WTC11 (cell line): ENCODE measurements at regions not wholly inside any gene's neighbourhood (a gene's known extent, or its start where the extent isn't known, plus 50 kb on each side); places are given as distances from the start of the nearest gene placed in this dataset.

ENCODE experiments used
- ATAC-seq: fragments of 200-7000 bp; cut with Tn5 transposase; 2 replicates; pipeline ENCODE4 v1.10.0; 2021; ENCODE audit warnings: mild to moderate bottlenecking, moderate library complexity
- CTCF ChIA-PET: fragments of 300-600 bp; sonication (Branson Sonifier 250); formaldehyde crosslinking; loops from one replicate; lab custom pipeline; 2021; ENCODE audit warnings: antibody characterized with exemption; lab: Charles Lee
- POLR2A ChIA-PET: fragments of 350-600 bp; sonication (Branson Sonifier 250); formaldehyde crosslinking; loops from one replicate; lab custom pipeline; 2021; ENCODE audit warnings: antibody characterized with exemption; lab: Charles Lee
- DNase-seq: peaks from one replicate; pipeline ENCODE4 v3.0.0; 2021; ENCODE audit warnings: low spot score
- H3K27ac Mint-ChIP-seq: 2 replicates; pipeline ENCODE4 v1.8.0; 2021; ENCODE audit warnings: mixed read lengths
- H3K27me3 Mint-ChIP-seq: 2 replicates; pipeline ENCODE4 v1.8.0; 2021; ENCODE audit warnings: low read depth, mild to moderate bottlenecking, moderate library complexity, mixed read lengths
- H3K36me3 Mint-ChIP-seq: 2 replicates; pipeline ENCODE4 v1.8.0; 2021; ENCODE audit warnings: mixed read lengths
- H3K4me1 Mint-ChIP-seq: 2 replicates; pipeline ENCODE4 v1.8.0; 2022; ENCODE audit warnings: mixed read lengths
- H3K4me3 Mint-ChIP-seq: 2 replicates; pipeline ENCODE4 v1.8.0; 2021; ENCODE audit warnings: mild to moderate bottlenecking, moderate library complexity, mixed read lengths
- H3K9me3 Mint-ChIP-seq: 2 replicates; pipeline ENCODE4 v1.8.0; 2021; ENCODE audit warnings: mixed read lengths
- ATF2 ChIP-seq: sonication (generic); formaldehyde crosslinking; IDR thresholded peaks from 2 replicates; pipeline ENCODE4 v1.8.1; 2022; ENCODE audit warnings: low read depth, missing genetic modification reagents, borderline replicate concordance
- CBFB ChIP-seq: sonication (generic); formaldehyde crosslinking; IDR thresholded peaks from 2 replicates; pipeline ENCODE4 v1.8.1; 2022; ENCODE audit warnings: mild to moderate bottlenecking, low read depth, missing genetic modification reagents
- ELF4 ChIP-seq: sonication (generic); formaldehyde crosslinking; IDR thresholded peaks from 2 replicates; pipeline ENCODE4 v1.8.1; 2022; ENCODE audit warnings: low read depth, mild to moderate bottlenecking, moderate library complexity, missing genetic modification reagents
- FOXK1 ChIP-seq: sonication (generic); formaldehyde crosslinking; IDR thresholded peaks from 2 replicates; pipeline ENCODE4 v1.8.0; 2022; ENCODE audit warnings: mild to moderate bottlenecking, moderate library complexity, missing genetic modification reagents
- JAZF1 ChIP-seq: fragments of 250-450 bp; sonication (Bioruptor Pico); IDR thresholded peaks from 2 replicates; pipeline ENCODE4 v1.9.0; 2021; ENCODE audit warnings: moderate library complexity, mild to moderate bottlenecking, inconsistent platforms
- JUN ChIP-seq: sonication (generic); formaldehyde crosslinking; IDR thresholded peaks from 2 replicates; pipeline ENCODE4 v1.8.0; 2023; ENCODE audit warnings: mild to moderate bottlenecking, missing genetic modification reagents
- MXD4 ChIP-seq: fragments of 250-450 bp; sonication (Bioruptor Pico); IDR thresholded peaks from 2 replicates; pipeline ENCODE4 v1.8.0; 2021; ENCODE audit warnings: mild to moderate bottlenecking, moderate library complexity, borderline replicate concordance
- PRRX2 ChIP-seq: fragments of 250-450 bp; sonication (Bioruptor Pico); IDR thresholded peaks from 2 replicates; pipeline ENCODE4 v1.8.0; 2021; ENCODE audit warnings: mild to moderate bottlenecking
- RELA ChIP-seq: sonication (generic); formaldehyde crosslinking; IDR thresholded peaks from 2 replicates; pipeline ENCODE4 v1.8.1; 2022; ENCODE audit warnings: missing genetic modification reagents, mild to moderate bottlenecking, borderline replicate concordance
- RORB ChIP-seq: fragments of 250-450 bp; sonication (Bioruptor Pico); IDR thresholded peaks from 2 replicates; pipeline ENCODE4 v1.9.0; 2021; ENCODE audit warnings: mild to moderate bottlenecking
- SP1 ChIP-seq: sonication (generic); formaldehyde crosslinking; conservative IDR thresholded peaks from 2 replicates; pipeline ENCODE4 v1.8.1; 2022; ENCODE audit warnings: missing genetic modification reagents
- TP53 ChIP-seq: sonication (generic); formaldehyde crosslinking; IDR thresholded peaks from 2 replicates; pipeline ENCODE4 v1.8.1; 2023; ENCODE audit warnings: mild to moderate bottlenecking, missing genetic modification reagents
- ZNF138 ChIP-seq: sonication (generic); formaldehyde crosslinking; conservative IDR thresholded peaks from 2 replicates; pipeline ENCODE4 v1.8.1; 2022; ENCODE audit warnings: mild to moderate bottlenecking, moderate library complexity, missing genetic modification reagents
- ZNF317 ChIP-seq: sonication (generic); formaldehyde crosslinking; IDR thresholded peaks from 2 replicates; pipeline ENCODE4 v1.8.1; 2023; ENCODE audit warnings: low read depth, mild to moderate bottlenecking, moderate library complexity, missing genetic modification reagents, borderline replicate concordance
- ZNF396 ChIP-seq: fragments of 250-450 bp; sonication (Bioruptor Pico); IDR thresholded peaks from 2 replicates; pipeline ENCODE4 v1.8.0; 2021; ENCODE audit warnings: mild to moderate bottlenecking, moderate library complexity, borderline replicate concordance
- ZNF532 ChIP-seq: fragments of 250-450 bp; sonication (Bioruptor Pico); IDR thresholded peaks from 2 replicates; pipeline ENCODE4 v1.9.0; 2021; ENCODE audit warnings: mild to moderate bottlenecking, borderline replicate concordance
- TF ChIP-seq, protein P1 (sequence below): sonication (generic); formaldehyde crosslinking; IDR thresholded peaks from 2 replicates; pipeline ENCODE4 v1.8.0; 2022; ENCODE audit warnings: mild to moderate bottlenecking, missing genetic modification reagents
- TF ChIP-seq, protein P2 (sequence below): fragments of 250-450 bp; sonication (Bioruptor Pico); IDR thresholded peaks from 2 replicates; pipeline ENCODE4 v1.9.0; 2021; ENCODE audit warnings: moderate library complexity, mild to moderate bottlenecking, inconsistent platforms, borderline replicate concordance
- TF ChIP-seq, protein P3 (sequence below): sonication (generic); formaldehyde crosslinking; conservative IDR thresholded peaks from 2 replicates; pipeline ENCODE4 v1.8.1; 2023; ENCODE audit warnings: mild to moderate bottlenecking, low read depth, missing genetic modification reagents, moderate library complexity
- TF ChIP-seq, protein P4 (sequence below): sonication (generic); formaldehyde crosslinking; IDR thresholded peaks from 2 replicates; pipeline ENCODE4 v1.8.1; 2022; ENCODE audit warnings: low read depth, mild to moderate bottlenecking, moderate library complexity, missing genetic modification reagents, borderline replicate concordance

DNA sequence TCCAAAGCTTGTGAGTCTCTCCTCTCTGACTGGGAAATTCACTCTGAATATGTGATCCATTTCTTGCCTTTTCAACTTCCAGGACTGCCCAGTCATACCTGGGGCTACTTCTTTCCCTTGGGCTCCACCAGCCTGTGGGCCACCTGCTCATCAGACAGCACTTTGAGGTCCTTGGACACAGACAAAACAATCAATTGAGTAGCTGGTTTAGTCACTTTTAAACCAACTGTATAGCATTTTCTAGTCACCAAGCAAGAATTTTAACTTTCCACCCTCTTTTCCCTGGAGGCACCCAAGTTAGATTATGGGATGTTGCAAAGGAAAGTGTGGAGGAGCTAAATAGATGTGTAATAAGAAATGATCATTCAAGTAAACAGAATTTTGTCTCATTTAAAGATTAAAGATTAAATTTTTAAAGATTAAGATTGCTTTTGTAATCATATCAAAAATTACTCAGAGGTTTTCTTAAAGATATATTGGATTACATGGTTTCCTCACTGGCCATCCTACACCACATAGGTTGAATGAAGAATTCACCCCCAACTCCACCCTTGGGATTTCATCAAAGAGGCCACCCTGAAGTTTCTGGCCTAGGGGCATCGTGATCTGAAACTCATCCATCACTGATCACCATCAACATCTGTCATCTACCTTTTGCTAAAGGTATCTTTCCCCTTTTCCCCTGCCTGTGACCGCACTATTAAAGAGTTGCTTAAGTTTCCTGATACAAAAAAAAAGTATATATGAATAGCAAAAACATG, 219.2 kb upstream of the NR5A2 start:
- ChIA-PET POLR2A (no interaction called here), CTCF (no interaction called here)
- H3K4me3 Mint-ChIP-seq = no peak overlapping the region

DNA sequence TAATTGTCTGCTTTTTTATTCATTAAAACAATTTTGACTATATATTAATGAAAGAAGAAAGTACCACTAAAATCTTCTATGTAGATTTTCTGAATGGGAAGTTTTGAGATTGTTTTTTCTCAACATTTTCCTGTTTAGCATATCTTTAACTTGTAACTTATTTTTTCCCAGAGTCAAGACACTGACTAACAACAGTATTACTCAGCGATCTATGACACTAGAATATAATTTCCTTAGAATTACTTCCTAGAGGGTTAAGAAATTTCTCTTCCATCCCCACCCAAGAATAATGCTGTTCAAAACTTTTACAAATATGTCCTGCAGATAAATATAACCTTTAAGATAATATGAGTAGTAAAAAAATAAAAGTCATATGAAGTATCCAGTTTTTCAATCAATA, 218.2 kb upstream of the NR5A2 start:
- DNase-seq = no peak
- Mint-ChIP-seq H3K9me3 (no peaks in the 10 kb centered on the region), H3K4me1 (peaks cover 7% of the 10 kb centered on the region), H3K36me3 (no peaks in the 10 kb centered on the region), H3K27me3 (no peaks in the 10 kb centered on the region), H3K27ac (no peak overlapping the region), H3K4me3 (no peak overlapping the region)
- POLR2A ChIA-PET = no interaction called here
- CTCF ChIA-PET = no interaction called here
- ATAC-seq = no peak
- TF ChIP-seq, protein P1, sequence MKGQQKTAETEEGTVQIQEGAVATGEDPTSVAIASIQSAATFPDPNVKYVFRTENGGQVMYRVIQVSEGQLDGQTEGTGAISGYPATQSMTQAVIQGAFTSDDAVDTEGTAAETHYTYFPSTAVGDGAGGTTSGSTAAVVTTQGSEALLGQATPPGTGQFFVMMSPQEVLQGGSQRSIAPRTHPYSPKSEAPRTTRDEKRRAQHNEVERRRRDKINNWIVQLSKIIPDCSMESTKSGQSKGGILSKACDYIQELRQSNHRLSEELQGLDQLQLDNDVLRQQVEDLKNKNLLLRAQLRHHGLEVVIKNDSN (CRISPR knock-in tag) = no peak
- TF ChIP-seq JAZF1 (CRISPR knock-in tag) = no peak
- no peak for TF ChIP-seq PRRX2 (CRISPR knock-in tag)
- TF ChIP-seq ZNF138 (CRISPR knock-in tag) = no peak
- TF ChIP-seq ZNF396 (CRISPR knock-in tag) = no peak
- TF ChIP-seq, protein P2, sequence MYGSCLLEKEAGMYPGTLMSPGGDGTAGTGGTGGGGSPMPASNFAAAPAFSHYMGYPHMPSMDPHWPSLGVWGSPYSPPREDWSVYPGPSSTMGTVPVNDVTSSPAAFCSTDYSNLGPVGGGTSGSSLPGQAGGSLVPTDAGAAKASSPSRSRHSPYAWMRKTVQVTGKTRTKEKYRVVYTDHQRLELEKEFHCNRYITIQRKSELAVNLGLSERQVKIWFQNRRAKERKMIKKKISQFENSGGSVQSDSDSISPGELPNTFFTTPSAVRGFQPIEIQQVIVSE = no peak
- no peak for TF ChIP-seq ZNF317
- TF ChIP-seq RELA (CRISPR knock-in tag) = no peak
- TF ChIP-seq, protein P3, sequence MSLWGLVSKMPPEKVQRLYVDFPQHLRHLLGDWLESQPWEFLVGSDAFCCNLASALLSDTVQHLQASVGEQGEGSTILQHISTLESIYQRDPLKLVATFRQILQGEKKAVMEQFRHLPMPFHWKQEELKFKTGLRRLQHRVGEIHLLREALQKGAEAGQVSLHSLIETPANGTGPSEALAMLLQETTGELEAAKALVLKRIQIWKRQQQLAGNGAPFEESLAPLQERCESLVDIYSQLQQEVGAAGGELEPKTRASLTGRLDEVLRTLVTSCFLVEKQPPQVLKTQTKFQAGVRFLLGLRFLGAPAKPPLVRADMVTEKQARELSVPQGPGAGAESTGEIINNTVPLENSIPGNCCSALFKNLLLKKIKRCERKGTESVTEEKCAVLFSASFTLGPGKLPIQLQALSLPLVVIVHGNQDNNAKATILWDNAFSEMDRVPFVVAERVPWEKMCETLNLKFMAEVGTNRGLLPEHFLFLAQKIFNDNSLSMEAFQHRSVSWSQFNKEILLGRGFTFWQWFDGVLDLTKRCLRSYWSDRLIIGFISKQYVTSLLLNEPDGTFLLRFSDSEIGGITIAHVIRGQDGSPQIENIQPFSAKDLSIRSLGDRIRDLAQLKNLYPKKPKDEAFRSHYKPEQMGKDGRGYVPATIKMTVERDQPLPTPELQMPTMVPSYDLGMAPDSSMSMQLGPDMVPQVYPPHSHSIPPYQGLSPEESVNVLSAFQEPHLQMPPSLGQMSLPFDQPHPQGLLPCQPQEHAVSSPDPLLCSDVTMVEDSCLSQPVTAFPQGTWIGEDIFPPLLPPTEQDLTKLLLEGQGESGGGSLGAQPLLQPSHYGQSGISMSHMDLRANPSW (CRISPR knock-in tag) = no peak

More for the DNA sequence above, 219.2 kb upstream of the NR5A2 start:
- DNase-seq (no peak), ATAC-seq (no peak)
- no peaks in the 10 kb centered on the region for H3K9me3 Mint-ChIP-seq
- TF ChIP-seq SP1 (CRISPR knock-in tag) (no peak), ATF2 (no peak), JUN (CRISPR knock-in tag) (no peak), ZNF532 (CRISPR knock-in tag) (no peak), CBFB (no peak), JAZF1 (CRISPR knock-in tag) (no peak), MXD4 (no peak), FOXK1 (CRISPR knock-in tag) (no peak), TP53 (CRISPR knock-in tag) (no peak), RORB (CRISPR knock-in tag) (no peak), ELF4 (CRISPR knock-in tag) (no peak)
- TF ChIP-seq, protein P4, sequence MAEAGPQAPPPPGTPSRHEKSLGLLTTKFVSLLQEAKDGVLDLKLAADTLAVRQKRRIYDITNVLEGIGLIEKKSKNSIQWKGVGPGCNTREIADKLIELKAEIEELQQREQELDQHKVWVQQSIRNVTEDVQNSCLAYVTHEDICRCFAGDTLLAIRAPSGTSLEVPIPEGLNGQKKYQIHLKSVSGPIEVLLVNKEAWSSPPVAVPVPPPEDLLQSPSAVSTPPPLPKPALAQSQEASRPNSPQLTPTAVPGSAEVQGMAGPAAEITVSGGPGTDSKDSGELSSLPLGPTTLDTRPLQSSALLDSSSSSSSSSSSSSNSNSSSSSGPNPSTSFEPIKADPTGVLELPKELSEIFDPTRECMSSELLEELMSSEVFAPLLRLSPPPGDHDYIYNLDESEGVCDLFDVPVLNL (CRISPR knock-in tag) = no peak
- TF ChIP-seq, all 79 proteins: peak for 0
- H3K4me1 Mint-ChIP-seq = peaks cover 15% of the 10 kb centered on the region
- H3K27ac Mint-ChIP-seq = no peak overlapping the region
- no peaks in the 10 kb centered on the region for H3K36me3 Mint-ChIP-seq
- H3K27me3 Mint-ChIP-seq = no peaks in the 10 kb centered on the region
